ENCODE measurements at regions not wholly inside any gene's neighbourhood (a gene's known extent, or its start where the extent isn't known, plus 50 kb on each side); places are given as distances from the start of the nearest gene placed in this dataset.

GRCh38 chr2:40540026-40540425 is 88.1 kb upstream of the SLC8A1 start:
- 88 to 92% (median 90%) methylated on average over 3 of the region's 3 CpGs for WGBS, 3 donors
- H3K4me3 ChIP-seq = no peak overlapping the region
- H3K36me3 ChIP-seq = no peaks in the 10 kb centered on the region
- DNase-seq = no peak
- TF ChIP-seq CTCF (IDR thresholded peaks at IDR 0.05) = no peak
- H3K4me1 ChIP-seq (ENCODE audit: insufficient read depth) = no peaks in the 10 kb centered on the region
- H3K27me3 ChIP-seq = no peaks in the 10 kb centered on the region
- intact Hi-C loops (cut with DNase I) = no loop called here
- no peak overlapping the region for H3K27ac ChIP-seq
- no peaks in the 10 kb centered on the region for H3K9me3 ChIP-seq

GRCh38 chr2:40543381-40543780 is 91.5 kb upstream of the SLC8A1 start:
- Histone ChIP-seq H3K36me3 (no peaks in the 10 kb centered on the region), H3K4me3 (no peak overlapping the region), H3K4me1 (ENCODE audit: insufficient read depth) (no peaks in the 10 kb centered on the region), H3K27ac (no peak overlapping the region), H3K9me3 (no peaks in the 10 kb centered on the region), H3K27me3 (no peaks in the 10 kb centered on the region)
- DNase-seq = no peak
- intact Hi-C loops (cut with DNase I) = no loop called here
- WGBS, 3 donors = 88 to 93% (median 91%) methylated on average over 2 of the region's 2 CpGs
- TF ChIP-seq CTCF (IDR thresholded peaks at IDR 0.05) (no peak), POLR2A (IDR thresholded peaks at IDR 0.05) (no peak), EP300 (IDR thresholded peaks at IDR 0.05) (no peak)

GRCh38 chr2:40544072-40544471 is 92.2 kb upstream of the SLC8A1 start:
- Histone ChIP-seq H3K4me1 (ENCODE audit: insufficient read depth) (no peaks in the 10 kb centered on the region), H3K27ac (no peak overlapping the region), H3K36me3 (no peaks in the 10 kb centered on the region), H3K4me3 (no peak overlapping the region), H3K9me3 (no peaks in the 10 kb centered on the region), H3K27me3 (no peaks in the 10 kb centered on the region)
- no peak for DNase-seq
- no peak for TF ChIP-seq CTCF (IDR thresholded peaks at IDR 0.05)
- no peak for TF ChIP-seq EP300 (IDR thresholded peaks at IDR 0.05)
- no peak for TF ChIP-seq POLR2A (IDR thresholded peaks at IDR 0.05)
- whole genome bisulfite sequencing, 3 donors = 94 to 98% (median 96%) methylated on average over 3 of the region's 3 CpGs
- intact Hi-C loops (cut with DNase I) = no loop called here

- Histone ChIP-seq H3K9me3 (no peaks in the 10 kb centered on the region), H3K36me3 (no peaks in the 10 kb centered on the region), H3K4me1 (ENCODE audit: insufficient read depth) (no peaks in the 10 kb centered on the region), H3K4me3 (no peak overlapping the region), H3K27me3 (no peaks in the 10 kb centered on the region), H3K27ac (no peak overlapping the region)
- intact Hi-C loops (cut with DNase I) = no loop called here
- DNase-seq = no peak
- 68 to 82% (median 71%) methylated on average over 4 of the region's 4 CpGs for WGBS, 3 donors
- TF ChIP-seq EP300 (IDR thresholded peaks at IDR 0.05) (no peak), POLR2A (IDR thresholded peaks at IDR 0.05) (no peak), CTCF (IDR thresholded peaks at IDR 0.05) (no peak)
These were observed 93.8 kb upstream of the SLC8A1 start for GRCh38 chr2:40545645-40546044.
